ENCODE measurements at regions not wholly inside any gene's neighbourhood (a gene's known extent, or its start where the extent isn't known, plus 50 kb on each side); places are given as distances from the start of the nearest gene placed in this dataset.
"Not testable (repeated sequence)": the region's sequence is repeated elsewhere in the genome, so short reads cannot be mapped to it uniquely, and the experiment has no call there.

DNA sequence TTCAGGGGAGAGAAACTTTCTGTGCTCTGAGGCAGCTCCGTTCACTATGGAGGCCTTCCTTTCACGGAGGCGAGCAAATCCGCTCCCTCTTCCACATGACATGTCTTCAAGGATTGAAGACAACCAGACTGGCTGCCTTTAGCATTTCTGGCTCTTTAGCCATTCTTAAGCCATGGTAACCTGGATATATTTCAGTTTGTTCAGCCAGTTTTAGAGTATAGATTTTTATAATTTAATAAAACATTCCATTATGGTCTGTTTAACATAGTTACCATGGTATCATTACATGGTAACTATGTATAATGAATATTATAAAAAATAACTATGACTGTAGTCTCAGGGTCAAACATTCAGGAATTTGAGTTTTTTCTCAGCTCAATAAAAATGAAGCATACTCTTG lies 54.2 kb upstream of the NFIA start:
- no peak for DNase-seq

DNA sequence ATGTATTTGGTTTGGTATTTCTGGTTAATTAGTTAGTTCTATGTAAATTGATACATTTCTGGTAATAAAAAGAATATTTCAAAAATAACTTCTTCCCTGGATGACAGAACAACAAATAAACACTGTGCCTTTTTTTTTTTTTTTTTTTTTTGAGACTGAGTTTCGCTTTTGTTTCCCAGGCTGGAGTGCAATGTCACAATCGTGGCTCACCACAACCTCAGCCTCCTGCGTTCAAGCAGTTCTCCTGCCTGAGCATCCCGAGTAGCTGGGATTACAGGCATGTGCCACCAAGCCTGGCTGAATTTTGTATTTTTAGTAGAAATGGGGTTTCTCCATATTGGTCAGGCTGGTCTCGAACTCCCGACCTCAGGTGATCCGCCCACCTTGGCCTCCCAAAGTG lies 64.3 kb upstream of the NFIA start:
- not testable (repeated sequence) for DNase-seq

DNA sequence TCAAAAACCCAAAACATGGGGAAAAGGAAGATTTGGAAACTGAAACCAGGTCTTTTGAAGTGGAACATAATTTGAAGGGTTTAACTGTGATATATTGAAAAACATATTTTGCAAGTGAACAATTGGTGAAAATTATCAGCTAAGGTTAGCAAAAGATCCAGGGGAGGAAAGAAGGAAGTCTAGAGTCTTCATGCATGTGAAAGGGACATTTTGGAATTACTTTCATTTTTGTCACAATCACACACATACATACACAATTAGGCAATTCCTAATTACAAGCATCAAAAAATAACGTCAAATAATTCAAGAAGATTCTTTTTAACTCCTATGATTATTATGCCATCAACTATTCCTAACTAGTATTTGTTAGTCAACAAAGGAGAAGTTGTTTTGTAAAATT lies 64.7 kb upstream of the NFIA start:
- no peak for DNase-seq

DNA sequence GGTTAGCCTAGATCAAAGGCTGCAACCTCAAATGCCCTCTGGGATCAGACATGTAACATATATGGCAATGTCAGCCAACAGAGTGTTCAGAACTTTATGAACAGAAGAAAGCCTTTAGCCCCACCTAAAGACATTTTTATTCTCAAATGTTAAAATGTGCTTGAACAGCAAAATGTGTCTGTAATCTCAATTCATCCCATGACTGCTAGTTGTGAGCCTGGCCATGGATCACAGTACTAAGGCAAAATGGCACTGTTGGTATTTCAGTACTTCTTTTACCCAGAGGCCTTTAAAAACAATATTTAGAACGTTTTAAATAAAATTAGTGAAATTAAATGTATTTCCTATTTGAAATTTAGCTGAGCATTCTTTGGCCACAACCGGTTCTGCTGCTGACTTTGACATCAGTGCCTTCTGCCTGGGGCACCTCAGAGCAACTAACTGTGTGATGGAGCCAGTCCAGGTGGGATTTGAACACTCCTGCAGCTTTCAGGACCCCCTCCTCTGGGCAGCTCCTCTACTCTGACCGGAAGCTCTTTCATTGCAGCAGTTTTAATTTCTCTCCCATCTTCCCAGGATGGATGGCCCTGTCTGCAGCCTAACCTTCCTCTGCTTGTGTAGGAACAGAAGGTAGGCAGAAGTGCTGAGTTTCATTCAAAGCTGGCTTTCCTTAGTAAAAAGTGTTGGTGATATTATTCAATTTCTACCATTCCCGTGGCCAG lies 68.3 kb upstream of the NFIA start:
- no peak for DNase-seq

DNA sequence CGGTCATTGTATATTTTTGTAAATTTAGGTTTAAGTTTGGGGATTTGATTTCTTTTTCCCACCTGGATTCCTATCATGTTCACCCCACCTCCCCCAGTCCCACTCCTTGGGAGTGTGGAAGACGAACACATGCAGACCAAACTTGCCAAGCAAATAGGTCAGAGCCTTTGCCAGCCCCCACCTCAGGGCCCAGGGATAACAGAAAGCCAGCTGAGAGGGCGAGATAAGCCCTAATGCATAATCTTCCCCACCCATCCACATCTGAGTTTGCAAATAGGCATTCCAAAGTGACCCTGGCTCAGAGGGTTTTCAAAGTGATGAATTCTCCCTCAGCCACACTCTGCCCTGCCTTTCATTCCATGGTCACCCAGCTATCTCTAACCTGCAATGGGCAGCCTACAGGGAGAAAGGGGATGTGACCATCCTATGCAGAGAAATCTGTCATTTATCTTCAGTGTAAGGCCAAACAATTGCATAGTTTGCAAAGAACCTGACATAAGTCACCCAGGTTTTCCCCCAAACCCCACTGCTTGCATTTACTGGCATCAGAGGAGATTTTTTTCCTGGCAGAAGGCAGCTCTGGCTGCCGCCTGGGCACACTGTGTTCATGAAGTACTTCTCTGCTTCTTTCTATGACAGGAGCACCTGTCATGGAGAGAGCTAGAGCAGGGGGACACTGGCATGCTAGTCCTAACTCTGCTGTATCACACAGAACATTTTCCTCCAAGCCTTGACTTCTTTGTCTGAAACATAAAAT lies 69.0 kb upstream of the NFIA start:
- DNase-seq, result no peak

DNA sequence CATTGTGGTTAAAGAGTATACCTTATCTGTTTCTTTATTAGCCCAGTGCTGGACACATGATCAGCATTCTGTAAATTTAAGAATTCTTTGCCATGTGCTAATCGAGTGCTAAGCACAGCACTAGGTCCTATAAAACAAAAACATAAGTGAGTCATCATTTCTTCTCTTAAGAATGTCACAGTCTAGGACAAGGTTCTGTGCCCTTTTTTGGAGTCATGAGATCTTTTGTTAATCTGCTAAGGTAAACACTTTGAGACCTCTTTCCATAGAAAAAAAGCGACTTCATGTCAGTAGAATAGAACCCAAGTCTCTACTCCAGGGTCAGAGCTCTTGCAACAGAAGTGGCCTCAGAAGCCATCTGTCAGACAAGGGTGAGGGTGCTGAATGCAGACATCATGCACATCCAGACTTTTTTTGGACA lies 70.0 kb upstream of the NFIA start:
- no peak for DNase-seq

DNA sequence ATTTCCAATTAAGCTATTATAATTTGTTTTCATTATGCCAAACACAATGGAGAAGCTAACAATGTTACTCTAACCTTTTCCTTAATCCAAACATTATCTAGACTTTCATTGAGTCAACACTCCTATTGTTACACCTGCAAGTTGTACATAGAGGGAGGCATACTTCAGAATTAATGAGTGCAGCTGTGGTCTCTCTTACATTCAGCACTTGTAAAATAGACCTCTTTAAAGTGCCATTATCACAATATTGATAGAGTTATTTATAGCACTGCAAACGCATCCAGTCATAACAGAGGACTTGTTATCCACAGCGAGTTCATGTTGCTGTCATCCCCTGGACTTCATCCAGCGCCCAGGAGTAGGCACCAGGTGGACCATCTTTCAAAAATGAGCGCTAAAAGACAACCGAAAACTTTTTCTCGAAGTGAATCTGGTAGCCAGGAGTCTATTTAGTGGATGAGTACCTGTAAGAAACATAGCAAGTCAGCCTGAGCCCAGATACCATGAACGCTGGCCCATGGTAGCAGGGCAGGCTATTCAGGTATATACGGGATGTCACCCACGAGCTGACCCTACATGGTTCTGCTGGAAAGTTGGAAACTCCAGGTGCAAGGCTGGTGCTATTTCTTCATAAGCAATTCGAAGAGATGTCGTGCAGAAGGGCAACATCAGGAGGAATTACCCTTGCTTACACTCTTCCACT lies 70.6 kb upstream of the NFIA start:
- DNase-seq, result no peak

DNA sequence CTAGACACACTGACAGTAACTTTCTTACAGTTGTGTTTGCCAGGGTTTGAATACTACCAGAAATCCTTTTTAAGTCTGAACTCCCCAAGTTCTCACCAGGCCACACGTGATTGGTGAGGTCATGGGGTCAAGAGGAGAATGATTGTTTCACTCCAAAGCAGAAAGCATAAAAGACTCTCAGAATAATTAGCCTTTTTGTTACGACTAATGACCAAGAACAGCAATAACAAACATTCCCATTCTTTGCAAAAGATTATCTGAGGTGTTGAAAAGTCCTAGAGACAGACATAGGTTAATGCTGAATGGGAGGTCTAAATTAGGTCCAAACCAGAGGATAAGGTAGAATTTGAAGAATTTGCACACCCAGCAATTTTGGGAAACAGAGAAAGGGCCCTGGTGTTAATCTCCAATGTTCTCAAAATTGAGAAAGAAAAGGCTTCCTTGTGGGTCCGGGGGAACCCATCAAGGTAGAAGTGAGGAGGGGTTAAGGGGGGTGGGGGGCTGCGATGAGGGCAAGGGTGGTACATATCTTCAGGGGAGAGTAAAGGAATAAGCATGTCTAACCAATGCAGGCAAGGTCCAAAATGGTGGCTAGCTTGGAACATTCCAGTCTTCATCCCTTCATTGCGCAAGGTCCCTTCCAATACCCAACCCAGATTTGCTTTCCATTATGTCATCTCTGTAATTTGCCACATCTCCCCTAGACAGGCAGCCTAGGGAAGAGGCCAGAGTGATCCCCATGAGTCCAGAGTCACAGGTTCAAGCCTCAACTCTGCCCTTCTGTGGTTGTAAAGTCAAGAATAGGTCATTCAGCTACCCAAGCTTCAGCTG lies 74.6 kb upstream of the NFIA start:
- DNase-seq, result no peak

DNA sequence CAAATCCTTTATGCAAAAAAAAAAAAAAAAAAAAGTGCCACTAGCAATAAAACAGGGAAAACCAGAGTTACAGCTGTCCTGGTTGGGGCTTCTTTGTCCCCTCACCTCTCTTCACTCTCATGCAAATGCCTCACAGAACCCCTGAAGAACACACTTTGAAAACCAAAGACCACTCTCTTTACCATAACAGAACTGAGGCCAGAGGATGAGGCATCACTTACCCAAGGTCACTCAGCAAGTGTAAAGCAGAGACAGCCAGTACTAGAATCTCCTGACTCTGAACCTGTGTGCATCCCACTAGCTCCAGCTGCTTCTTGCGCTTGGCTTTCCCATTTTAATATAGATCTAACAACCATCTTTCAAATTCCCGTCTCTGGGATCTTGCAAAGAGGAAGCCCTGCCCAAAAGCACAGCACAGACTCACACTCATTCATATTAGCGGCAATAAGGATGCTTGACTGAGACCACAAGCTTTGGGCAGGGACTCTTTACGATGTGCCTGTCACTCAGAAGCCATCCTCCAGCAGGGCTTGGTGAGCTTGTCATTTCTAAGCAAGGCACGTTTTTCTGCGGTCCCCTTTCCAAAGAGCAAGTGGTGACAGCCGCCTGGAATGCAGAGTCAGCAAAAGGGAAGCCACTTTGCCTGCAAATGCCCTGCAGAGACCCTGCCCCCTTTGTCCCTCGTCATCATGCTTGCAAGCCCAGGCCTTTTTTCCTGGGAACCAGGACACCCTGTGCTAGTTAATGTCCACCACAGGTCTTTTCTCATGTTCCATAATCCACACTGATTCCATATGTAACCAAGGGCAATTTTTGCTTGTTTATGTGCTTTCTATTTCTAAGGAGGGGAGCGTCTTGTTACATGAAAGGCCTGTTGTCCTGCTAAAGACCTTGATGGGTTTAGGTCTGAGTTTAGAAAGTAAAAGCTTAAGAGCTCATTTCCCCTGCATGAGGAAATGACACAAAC lies 76.5 kb upstream of the NFIA start:
- no peak for DNase-seq

DNA sequence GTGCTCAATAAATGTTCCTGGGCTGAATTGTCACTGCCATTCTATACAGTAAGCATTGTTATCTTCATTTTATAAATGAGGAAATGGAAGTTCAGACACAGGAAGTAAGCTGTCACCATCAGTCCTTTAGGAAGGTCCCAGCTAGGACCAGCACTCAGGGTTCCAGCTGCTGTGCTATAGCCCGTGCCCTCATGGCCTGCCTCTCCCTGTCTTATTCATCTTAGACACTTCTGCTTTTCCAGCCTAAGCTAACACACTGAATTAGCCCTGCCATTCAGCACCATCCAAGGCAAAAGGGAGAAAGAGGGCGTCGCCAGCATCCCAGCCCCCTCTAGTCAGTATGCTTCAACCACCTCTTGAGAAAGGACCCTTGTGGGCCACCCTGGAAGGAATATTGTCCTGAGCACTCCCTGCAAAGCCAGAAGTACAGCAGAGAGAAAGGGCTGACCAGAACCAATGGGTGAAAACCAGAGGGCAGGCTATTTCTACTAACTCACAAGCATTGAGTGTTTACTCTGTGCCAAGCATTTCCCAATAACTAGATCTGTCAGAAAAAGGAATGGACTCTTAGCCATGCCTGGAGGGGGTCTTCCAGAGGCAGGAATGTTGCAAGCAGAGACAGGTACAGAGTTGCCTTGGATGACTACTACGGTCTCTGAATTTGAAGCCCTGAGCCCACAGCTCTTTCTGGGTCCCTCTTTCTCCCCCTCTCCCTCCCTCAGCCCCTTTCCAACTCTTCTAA lies 77.9 kb upstream of the NFIA start:
- no peak for DNase-seq

DNA sequence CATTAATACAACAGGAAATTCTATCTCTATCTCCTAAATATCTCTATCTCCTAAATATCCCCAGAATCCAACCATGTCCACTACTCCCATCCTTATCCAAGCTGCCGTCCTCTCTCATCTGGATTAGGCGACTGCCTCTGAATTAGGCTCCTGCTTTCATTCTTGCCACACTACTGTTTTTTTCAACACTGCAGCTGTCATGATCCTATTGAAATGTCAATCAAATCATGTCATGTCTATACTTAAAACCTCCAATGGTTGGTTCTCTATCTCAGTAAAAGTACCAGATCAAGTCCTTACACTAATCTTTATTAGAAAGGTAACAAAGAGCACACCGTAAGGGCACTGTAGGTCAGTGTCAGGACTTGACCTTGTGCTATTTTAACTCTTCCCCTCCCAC lies 82.0 kb upstream of the NFIA start:
- DNase-seq, result no peak

DNA sequence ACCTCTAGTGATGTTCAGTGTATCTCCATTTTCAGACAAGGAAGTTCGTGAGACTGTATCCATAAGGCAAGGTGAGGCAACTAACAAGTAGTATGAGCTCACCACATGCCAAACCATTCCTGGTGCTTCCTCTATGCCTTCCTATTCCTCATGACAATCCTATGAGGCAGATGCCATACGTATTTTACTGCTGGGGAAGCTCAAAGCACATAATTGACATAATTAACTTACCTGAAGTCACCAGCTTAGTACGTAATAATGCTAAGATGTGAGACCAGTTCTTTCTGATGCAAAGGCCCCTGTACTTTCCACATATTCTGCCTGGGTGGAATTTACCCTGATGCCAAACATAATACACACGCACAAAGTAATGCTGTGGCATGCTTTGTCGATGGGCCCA lies 83.6 kb upstream of the NFIA start:
- no peak for DNase-seq

DNA sequence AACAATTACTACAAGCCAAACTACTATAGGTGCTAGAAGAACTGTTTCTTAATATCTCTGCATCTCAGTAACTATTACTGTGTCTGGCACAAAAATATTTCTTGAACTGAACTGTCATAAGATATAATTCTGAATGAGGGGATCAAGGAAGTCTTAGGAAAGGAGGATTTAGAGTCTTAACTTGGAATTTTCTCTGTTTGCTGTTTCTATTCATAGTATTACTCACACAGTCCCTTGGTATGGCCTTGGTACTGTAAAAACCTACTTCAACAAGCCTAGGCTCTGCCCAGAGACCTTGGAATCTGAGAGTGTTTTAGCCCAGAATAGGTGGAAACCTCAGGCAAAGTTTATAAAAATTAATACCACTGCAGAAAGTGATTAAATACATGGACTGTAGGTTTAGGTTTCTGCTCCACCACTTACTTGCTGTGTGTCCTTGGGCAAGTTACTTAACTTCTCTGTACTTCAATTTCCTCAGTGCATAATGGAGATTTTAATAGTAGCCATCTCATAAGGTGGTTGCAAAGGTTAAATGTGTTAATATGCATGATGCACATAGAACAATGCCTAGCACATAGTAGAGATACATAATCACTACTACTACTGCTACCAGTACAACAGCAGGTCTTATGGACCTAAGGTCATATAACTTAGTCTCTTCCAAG lies 87.4 kb upstream of the NFIA start:
- no peak for DNase-seq

DNA sequence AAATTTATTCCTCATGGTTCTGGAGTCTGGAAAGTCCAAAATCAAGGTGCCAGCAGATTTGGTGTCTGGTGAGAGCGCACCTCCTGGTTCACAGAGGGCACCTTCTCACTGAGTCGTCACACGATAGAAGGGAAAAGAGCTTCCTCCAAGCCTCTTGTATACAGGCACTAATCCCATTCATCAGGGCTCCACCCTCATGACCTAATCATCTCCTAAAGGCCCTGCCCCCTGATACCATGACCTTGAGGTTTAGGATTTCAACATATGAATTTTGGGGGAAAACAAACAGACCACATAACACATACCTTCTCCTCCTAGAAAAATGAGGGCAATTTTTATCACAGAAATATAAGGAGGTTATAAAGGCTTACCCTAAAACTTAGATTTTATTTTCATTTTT lies 88.0 kb upstream of the NFIA start:
- DNase-seq, result no peak

DNA sequence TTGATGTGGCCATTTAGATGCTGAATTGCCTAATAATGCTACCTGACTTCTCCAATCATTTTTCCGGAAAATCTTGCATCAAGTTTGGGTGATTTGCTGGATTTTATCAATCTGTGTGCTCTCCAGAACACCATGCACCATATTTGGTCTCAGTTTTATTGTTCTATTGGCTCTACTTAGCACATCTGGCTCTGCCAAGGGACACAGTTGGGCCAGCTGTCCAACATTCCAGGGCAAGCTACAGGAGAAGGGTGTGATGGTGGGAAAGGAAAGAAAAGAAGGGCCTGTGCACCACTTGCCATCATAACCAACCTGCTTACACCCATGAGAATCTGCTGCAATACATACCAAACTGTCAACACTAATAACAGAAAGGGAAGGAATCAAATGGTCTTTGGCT lies 90.2 kb upstream of the NFIA start:
- DNase-seq, result no peak

DNA sequence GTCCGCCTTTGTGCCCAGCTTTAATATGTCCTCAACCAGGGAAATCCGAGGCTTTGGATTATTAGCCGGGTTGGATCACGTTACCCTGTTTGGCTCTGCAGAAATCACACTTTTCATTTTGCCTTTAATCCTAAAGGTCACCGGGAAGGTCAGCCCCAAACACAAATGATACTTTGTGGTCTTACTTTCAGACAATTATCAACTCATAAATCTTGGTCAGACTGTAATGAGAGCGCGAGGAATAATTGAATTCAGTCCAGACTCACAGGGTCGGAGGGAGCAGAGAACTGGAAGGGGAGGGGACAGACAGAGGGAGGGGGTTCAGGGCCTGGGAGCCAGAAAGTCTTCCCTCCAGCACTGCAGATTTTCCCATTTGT lies 91.7 kb upstream of the NFIA start:
- DNase-seq, result no peak

DNA sequence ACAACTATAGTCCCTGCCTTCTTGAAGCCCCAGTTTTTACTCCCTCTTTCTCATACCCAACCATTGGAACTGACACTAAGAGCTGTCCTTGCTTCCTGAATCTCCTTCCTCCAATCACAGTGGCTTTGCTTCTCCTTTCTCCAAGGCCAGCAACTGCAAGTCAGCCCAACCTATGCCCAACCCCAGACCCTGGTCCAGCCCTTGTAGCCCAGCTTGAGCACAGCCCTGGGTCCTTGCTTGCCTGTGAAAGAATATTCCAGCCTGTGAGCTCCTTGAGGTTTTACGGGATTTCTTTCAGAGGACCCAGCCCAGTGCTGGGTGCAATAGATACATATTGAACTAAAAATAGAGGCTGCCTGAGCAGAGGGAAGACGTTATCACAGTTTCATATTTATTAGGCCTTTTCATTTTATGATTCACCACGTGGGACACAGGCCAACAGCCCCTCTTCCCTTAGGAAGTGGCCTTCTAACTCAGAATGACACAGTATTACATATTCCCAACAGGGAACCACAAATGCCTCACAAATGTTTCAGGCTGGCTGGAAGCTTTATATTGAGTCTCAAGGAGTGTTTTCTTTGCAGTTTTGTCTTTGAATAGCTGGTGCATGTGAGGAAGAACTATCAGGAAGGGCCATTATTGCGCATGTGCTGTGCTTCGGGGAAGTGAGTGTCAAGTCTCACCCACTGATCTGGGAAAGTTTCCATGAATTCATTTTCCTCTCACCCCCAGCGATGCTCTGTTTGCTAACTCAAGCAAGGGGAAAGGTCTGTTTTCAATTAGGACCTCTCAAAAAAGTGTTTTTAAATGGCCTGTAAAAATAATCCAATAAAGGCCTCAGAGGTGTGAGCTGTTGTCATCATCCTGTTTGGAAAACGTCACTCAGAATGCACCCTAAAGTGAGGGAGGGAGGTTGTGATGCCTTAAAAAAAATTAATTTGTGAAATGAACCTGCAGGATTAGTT lies 92.3 kb upstream of the NFIA start:
- DNase-seq, result no peak

DNA sequence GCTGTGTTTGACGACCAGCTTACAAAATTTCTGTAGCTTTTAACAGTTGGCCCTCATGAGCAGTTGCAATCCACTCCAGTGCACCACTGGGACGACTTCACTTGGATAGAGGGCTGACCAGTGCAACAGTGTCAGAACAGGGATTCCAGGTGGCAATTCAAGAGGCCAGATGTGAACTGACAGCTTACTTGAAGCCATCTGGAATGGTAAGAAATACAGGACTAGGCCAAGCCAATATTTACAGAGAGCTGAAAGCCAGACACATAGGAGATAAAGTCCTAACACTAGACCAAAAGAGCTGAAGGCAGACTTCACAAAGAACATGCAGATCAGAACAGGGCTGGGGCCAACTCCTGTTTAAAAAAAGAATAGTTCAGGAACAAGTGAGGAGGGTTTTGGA lies 93.5 kb upstream of the NFIA start:
- no peak for DNase-seq

DNA sequence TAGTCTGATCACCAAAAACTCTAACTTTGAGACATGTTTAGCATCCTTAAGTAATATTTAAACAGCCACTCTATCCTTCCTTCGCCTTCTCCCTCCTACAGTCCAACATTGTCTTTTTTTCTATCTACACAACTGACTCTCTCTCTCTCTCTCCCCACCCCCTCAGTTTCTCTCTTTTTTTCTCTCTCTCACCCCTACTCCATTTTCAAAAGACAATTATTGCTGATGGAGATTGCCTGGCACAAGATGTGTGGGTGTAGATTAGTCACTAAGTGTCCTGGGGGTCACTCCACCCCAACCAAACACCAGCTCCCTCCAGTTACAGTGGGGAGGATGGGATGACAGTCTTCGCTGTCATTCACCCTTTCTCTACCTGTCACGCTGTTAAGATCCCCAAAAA lies 94.5 kb upstream of the NFIA start:
- DNase-seq, result no peak

All from effector CD8-positive, alpha-beta T cell (primary cell).